Activated CD8-positive, alpha-beta memory T cell treated with anti-CD3 and anti-CD28 coated beads for 36 hours (primary cell): ENCODE measurements at regions not wholly inside any gene's neighbourhood (a gene's known extent, or its start where the extent isn't known, plus 50 kb on each side); places are given as distances from the start of the nearest gene placed in this dataset.
"Not testable (repeated sequence)": the region's sequence is repeated elsewhere in the genome, so short reads cannot be mapped to it uniquely, and the experiment has no call there.

Experiments used
- CTCF ChIA-PET: fragments of 350-600 bp; sonication (Branson Sonifier 250); formaldehyde crosslinking; loops from one replicate; lab custom pipeline; 2021; ENCODE audit warnings: antibody characterized with exemption; lab: Charles Lee
- POLR2A ChIA-PET: fragments of 350-600 bp; sonication (Branson Sonifier 250); formaldehyde crosslinking; loops from one replicate; lab custom pipeline; 2021; ENCODE audit warnings: antibody characterized with exemption; lab: Charles Lee

DNA sequence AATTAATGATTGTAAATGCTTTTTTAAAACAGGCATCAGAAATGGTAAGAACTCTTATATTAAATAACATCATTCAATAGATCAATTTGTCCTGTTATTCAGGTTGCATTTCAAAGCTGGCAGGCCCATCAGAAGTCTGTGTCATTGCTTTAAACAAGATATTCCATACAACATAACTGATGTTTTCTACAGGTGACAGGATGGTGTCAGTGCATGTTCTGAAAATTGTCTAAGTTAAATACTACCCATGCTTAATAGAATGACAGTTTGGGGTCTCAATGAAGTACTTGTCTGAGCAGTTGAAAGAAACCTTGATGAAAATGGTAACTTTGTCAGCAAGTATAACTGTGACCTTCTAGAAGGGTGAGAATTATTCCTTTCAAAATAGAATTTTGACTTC, 263.2 kb downstream of the ISL1 start:
- ChIA-PET POLR2A (no interaction called here), CTCF (no interaction called here)

DNA sequence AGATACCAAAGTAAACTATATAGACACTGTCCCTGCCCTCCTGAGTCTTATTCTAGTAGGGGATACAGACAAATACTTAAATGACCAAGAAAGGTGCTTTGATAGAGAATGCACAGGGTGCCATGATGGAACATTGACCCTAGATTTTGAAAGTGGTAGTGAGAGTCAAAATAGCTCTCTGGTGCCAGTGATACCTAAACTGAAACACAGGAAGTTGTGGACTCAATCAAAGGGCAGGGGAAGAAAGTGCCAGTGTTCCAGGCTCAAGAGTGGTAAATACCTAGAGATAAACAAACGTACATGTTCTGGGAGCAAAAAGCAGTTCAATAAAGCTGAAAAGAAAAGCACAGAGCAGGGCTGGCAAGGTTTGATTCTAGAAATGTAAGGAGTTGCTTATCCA, 267.6 kb downstream of the ISL1 start:
- ChIA-PET POLR2A (no interaction called here), CTCF (no interaction called here)

DNA sequence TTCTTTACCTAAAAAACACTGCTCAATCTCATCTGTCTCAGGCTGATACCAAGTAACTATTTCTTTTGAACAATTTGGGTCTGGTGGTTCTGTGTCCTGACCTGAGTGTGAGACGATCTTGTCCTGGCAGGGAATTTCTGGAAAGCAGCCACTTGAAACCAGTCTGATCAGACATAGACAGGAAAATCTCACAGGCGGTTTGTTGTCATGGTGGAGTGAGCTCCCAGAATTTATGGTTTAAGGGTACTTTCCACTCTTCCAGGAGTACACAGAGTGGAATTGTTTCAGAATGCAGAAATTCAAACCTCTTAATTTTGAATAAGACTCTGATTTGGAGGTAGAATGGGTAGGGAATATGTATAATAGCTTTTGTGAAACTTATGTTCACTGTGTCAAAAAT, 268.2 kb downstream of the ISL1 start:
- ChIA-PET POLR2A (no interaction called here), CTCF (no interaction called here)

DNA sequence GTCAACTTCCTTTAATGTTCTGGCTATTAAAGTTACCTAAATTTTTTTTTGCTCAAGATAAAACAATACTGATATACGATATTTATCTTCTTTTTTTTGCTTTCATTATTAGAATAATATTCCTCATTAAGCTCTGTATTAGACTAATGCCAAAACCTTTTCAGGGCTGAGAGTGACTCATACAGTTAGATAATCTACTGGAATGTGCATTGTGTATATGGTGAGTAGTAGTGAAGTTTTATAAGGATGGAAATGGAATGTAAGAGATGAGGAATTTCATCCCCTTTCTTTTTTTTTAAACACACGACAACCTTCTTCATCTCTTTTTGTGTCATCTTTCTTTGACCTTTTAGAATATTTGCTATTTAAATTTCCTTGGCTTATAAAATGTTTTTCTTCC, 268.6 kb downstream of the ISL1 start:
- ChIA-PET CTCF (no interaction called here), POLR2A (no interaction called here)

DNA sequence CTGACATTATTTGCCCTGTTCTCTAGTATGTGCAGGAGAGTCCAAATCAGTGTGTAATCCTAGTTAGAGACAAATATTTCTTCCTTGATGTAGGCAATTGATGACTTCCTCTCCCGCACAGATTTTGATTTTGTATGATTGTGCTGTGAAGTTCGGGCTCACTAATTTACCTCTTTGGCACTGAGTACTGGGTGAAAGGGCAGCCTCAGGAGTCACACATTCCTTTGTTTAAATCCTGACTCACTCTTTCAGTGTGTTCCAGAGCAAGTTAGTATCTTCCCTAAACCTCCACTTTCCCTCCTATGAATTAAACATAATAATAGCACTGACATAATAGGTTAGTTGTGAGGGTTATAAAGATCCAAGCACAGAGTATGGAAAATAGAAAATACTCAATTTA, 269.7 kb downstream of the ISL1 start:
- ChIA-PET CTCF (no interaction called here), POLR2A (no interaction called here)

DNA sequence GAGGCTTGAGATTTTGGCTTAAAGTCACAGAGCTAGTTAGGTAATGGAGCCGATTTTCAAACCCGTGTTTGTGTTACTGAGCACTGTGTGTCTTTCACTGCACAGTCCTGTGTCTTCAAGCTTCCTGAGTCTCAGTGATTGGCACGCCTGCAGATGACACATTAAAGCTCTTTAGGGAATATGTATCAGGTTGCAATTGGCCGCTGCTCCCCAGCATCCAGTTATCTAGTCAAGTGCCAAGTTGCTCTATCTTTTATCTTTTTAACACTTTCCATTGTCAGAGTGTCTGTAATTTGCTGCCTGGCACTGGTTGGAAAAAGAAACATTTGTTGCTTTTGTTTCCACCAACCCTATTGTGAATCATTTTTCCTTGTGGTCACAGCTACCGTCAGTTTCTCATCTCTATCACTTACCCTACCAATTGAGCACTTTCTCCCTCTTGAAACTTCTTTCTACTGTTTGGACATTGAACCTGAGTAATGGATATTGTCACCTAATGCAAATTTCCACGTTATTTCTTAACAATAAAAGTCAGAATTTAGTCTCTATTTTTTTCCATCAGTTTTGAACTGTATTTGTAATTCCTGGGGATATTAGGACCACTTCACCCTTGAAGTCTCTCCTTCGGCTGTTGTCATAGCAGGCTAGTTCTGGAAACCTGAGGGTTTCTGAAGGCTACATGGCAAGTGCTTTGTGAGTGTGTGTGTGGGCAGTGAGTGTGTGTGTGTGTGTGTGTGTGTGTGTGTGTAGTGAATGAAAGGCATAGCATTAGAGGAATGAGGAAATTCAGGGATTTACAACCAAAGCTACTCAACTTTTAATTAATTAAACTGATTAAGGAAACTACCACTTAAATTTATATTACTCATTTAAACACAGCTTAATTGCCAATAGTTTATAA, 274.3 kb downstream of the ISL1 start:
- ChIA-PET POLR2A (no interaction called here), CTCF (no interaction called here)

DNA sequence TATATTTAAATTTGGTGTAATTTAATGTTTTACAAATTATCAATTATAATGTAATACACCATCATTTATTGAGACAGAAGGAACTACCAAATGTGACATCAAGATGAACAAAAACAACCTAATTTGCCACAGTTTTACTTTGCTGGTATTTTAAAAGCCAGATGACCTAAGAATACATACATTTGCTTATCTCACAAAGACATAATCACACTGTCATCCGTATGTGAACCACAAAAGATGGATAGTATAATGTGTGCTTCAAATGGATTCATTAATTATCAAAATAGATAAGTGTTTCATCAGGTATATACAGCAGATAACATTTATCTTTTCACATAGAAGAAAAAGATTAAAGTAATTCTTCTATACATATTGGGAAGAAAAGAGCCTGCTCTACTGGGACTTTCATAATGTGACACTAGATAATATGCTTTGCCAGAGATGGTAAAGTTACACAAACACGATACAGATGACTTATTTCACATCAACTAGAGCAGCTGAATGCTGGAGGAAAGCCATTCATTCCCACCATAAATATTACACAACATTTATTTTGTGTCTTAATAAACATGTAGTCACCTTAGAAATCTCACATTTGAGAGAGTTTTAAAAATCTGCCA, 278.5 kb downstream of the ISL1 start:
- ChIA-PET CTCF (no interaction called here), POLR2A (no interaction called here)

DNA sequence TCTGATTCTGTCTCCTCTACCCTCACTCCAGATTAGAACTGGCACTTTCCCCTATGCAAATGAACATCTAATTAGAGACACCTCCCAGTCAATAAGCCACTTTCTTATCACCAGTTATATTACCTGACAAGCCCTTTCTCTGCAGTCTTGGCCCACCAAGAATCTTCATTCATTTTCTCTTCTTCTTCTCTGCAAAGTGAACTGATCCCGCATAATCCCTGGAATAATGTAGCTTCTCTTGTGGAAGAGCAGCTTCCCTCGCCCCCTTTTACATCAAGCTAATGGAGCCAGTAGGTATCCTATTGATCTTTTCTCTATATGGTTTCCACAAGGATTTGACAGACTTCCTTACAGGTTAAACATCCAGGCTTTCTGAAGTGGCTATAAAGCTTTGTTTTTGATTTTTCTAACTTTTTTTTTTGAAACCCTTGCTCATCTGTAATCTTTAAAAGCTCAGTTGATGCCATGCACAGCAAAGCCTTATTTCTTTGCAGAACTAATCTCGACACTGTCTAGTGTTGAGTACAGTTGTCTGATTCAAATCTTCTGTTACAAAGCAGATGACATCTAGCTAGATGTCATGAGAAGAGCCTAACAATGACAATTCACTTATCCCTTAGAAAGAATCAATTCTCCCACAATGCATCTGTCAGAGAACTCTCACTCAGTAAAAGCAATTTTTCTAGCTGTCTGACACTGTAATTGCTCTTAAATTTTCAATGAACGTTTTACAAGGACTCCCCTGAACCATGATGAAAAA, 281.4 kb downstream of the ISL1 start:
- POLR2A ChIA-PET = no interaction called here
- CTCF ChIA-PET = no interaction called here

DNA sequence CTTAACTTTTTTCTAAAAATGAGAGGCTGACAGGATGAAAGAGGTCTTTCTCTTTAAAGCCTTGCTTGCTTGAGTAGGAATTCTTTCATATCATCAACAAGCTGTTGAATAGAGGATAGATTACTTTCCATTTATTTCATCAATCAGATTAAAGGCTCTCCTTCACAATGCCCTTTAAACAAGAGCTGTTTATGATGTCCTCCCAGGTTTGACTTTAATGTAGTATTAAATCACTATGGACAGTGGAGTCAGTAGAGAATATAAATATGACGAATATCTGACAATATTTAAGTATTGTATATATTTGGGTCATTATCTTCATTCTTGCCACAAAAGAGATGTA, 282.0 kb downstream of the ISL1 start:
- POLR2A ChIA-PET = no interaction called here

DNA sequence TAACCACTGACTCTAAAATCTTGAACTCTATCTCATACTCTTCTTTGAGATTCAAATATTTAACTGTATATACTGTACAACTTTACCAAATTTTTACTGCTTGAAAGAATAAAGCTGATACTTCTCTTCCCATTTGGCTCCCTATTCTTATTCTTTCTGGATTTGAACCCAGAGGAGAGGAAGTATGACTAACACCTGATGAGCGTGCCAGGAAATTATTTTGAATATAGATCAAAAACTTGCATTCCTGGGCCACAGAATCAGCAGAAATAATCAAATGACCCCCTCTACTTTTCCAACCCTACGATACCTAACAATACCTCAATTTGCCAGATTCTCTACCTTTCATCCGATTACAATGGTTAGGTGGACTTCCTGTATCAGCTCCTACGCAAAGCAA, 285.8 kb downstream of the ISL1 start:
- POLR2A ChIA-PET = no interaction called here
- CTCF ChIA-PET = no interaction called here

More for the DNA sequence above, 282.0 kb downstream of the ISL1 start:
- CTCF ChIA-PET = no interaction called here

DNA sequence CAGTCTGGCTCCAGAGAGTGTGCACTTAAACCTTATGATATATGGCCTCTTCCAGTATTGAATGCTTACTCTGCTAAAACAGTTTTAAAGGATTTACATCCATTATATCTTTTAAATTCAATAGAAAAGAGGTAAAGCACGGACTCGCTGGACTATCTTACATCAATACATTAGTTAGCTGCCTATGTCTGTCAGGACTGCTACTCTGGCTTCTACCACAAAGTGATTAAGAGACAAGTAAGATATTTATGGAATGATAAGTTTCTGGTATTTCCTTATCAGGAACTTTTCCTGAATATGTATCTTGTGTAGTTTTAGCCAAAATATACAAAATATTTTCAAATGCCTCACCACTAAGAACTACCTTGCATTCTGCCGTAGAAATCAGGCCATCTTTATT, 295.1 kb downstream of the ISL1 start:
- ChIA-PET POLR2A (no interaction called here), CTCF (no interaction called here)

DNA sequence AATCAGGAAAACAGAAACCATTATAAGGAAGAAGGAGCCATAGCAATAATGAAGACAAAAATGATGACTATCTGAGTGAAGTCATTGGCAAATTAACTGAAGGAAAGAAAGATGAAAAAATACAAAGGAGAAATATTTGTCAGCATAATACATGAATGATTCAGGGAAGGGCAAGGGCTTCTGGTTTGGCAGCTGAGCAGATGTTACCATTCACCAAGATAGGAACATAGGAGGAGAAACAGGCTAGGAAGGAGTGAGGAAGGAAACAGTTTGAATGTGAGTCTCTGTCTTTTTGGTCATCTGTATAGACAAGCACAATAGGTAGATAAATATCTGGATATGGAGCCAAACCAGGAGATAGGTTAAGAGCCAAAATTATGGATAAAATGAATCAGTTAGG, 296.0 kb downstream of the ISL1 start:
- CTCF ChIA-PET = no interaction called here

DNA sequence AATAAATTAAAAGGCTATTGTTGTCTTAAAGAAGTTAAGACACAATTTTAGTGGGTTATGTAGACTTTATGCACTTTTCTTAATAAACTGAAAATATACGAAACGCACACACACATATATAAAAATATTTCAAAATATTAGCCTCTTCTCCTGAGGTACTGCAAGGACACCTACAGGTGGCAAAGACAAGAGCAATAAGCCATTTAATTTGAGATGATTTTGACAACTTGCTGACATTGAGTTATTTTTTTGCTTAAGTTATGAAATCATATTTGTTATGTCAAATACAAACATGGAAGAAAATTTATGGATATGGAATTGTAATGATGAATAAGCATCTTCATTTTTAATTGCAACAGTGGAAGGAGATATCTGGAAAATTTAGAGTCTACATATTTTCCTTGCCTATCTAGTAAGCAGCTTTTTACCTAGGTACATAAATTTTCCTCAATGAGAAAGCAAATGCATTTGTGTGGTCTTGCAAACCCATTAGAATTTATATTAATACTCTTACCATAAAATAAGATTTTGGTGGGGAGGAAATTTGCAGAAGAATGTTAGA, 301.6 kb downstream of the ISL1 start:
- POLR2A ChIA-PET = no interaction called here
- CTCF ChIA-PET = no interaction called here

More for the DNA sequence above, 296.0 kb downstream of the ISL1 start:
- POLR2A ChIA-PET = no interaction called here

DNA sequence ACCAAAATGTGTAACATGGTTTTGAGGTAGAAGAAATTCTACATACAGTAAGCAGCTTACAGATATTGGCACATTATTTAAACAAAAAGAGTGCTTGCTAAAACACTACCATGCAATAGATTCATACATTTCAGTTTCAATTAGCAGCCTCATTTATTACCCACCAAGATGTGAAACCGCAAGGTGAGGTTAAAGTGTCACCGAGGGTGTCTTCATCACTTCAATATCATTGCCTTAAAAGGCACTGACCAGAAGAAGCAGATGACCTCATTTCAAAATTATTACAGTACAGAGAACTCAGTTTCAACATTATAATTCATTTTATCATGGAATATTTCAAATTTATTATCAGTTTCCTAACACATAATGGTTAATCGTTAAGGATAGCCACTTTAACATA, 302.2 kb downstream of the ISL1 start:
- POLR2A ChIA-PET = no interaction called here

DNA sequence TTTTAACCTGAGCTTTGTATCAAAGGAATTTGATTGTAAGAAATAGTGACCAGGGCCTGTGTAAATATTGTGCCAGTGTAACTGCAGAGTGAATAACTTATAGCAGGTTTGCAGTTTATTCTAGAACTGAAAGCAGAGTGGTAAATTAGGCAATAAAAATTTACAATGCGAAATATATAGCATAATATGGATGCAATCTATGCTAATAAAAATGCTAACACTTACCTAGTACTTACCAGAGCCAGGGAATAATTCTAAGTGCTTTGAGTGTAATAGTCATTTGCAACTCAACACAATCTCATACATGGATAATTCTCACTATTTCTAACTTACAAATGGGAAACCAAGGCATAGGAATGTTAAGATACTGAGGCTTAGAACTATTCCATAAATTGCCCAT, 303.4 kb downstream of the ISL1 start:
- CTCF ChIA-PET = interaction anchor here (0.6 kb wide), 1 partner anchor 105 kb away, joined by 3 read pairs; no protein-coding TSS in a partner anchor
- POLR2A ChIA-PET = no interaction called here

More for the DNA sequence above, 302.2 kb downstream of the ISL1 start:
- CTCF ChIA-PET = no interaction called here

DNA sequence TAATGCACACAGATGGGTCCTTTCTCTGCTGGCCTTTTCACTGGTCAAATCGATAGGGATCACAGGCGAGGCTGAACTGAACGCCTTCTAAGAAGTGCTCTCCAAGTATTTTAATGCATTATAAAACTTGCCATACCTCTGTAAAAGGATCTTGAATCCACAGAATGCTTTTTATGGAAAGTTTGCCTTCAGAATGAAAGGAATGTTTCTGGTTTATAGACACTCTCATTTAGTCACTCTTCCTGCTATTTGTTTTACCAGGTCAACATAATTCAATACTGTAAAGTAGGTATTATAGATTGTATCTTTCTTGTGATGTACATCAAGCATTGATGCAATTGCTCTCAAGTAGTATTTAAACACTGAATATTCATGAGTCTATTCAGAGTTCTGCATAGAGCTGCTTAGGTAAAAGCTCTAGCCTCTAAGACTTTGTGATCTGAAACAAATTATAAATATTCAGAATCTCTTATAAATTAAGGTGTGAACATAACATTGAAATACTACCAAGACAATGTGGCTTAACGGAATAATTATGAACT, 308.4 kb downstream of the ISL1 start:
- ChIA-PET CTCF (no interaction called here), POLR2A (no interaction called here)

DNA sequence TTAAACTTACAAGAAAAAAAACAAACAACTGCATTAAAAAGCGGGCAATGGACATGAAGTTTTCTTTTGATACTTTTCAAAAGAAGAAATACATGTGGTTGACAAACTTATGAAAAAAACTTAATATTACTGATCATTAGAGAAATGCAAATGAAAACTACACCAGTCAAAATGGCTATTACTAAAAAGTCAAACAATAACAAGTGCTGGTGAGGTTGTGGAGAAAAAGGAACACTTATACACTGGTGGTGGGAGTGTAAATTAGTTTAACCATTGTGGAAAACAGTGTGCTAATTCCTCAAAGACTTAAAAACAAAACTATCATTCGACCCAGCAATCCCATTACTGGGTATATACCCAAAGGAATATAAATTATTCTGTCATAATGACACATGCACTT, 311.6 kb downstream of the ISL1 start:
- POLR2A ChIA-PET = no interaction called here
- CTCF ChIA-PET = no interaction called here

DNA sequence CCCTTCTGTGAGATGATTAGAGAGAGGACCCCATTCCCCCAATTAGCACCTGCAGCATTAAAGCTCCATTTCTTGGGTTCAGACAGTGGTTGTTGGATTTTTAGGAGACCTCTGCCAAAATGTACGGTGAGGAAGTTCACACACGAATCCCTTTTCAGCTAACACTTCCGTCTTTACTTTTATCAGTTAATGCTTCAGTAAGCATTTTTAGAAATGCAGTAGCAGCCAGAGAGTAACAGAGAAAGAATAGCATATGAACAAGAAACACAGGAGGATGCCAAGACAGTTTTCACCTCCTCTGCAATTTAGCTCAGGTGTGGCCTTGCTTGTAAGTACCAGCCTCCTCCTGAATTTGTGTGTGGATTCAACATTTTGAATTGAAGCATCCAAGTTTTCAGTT, 312.9 kb downstream of the ISL1 start:
- CTCF ChIA-PET = no interaction called here

DNA sequence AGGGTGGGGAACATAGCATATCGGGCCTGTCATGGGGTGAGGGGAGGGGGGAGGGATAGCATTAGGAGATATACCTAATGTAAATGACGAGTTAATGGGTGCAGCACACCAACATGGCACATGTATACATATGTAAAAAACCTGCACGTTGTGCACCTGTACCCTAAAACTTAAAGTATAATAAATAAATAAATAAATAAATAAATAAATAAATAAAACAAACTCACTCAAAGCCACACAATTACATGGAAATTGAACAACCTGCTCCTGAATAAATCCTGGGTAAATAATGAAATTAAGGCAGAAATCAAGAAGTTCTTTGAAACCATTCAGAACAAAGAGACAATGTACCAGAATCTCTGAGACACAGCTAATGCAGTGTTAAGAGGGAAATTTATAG, 318.8 kb downstream of the ISL1 start:
- CTCF ChIA-PET, POLR2A ChIA-PET: not testable (repeated sequence)

More for the DNA sequence above, 312.9 kb downstream of the ISL1 start:
- POLR2A ChIA-PET = no interaction called here

DNA sequence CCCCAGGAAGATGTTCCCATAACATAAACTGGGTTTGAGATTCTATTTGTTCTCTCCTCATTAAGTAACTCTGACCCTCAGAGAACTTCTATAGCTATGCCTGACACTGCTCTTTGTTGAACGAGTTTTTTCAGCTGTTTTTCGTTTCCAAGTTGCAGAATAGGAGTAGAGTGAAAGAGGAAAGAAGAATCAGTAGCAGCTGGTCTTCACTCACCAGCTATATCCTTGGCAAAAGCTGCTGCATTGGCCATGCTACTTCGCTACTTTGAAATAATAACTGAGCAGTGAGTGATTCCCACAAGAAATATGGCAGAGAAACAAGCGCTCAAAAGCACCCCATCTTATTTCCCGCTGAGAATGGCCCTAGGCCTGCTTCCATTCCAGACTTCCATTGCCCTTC, 329.0 kb downstream of the ISL1 start:
- POLR2A ChIA-PET = no interaction called here
- CTCF ChIA-PET = no interaction called here
